GM18505 (cell line): ENCODE measurements at regions not wholly inside any gene's neighbourhood (a gene's known extent, or its start where the extent isn't known, plus 50 kb on each side); places are given as distances from the start of the nearest gene placed in this dataset.

Experiments used
- ATAC-seq: cut with Tn5 transposase; IDR thresholded peaks from one replicate; pipeline ENCODE4 v1.9.1; 2021; ENCODE audit not compliant: unreplicated experiment
- POLR2A ChIP-seq: IDR thresholded peaks from 4 replicates; pipeline ENCODE4 v1.6.1; 2011; ENCODE audit warnings: borderline replicate concordance; ENCODE audit not compliant: insufficient read depth, insufficient read length; ENCODE audit errors: extremely low read depth

DNA sequence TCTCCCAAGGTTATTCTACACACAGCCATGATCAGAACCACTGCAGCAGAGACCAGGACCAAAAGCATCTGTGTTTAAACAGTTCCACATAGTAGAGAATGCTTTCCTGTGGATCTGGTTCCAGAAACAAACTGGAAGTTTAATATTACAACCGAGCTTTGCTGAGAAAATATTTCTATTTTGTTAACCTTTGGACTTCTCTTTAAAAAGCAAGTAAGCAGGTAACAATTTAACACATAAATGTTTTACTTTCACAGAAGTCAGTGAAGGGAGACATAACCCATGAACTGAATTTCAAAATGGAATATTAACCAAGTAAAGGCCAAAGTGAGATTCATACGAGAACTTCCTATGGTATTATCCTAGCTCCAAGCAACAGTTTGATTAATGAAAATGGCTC, 98.6 kb upstream of the PHYHIPL start:
- ATAC-seq: no peak

DNA sequence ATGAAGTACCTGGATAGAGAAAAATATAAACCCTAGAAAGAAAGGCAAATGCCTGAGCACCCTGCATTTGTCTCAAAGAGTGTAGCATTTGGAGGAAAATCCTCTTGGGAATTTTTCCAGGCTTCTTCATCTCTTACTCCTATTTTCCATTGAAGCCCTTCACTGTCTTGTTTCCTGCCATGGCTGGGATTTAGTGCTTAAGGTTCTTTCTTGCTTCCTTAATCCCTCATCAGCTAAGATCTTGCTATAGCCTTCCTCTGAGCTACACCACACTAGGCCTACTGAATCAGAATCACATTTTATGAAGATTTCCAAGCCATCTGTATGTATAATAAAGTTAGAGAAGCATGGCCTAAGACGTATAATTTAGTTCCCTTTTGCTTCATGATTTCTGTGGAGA, 97.5 kb upstream of the PHYHIPL start:
- no peak for ATAC-seq
- no peak for TF ChIP-seq POLR2A

More for the DNA sequence above, 98.6 kb upstream of the PHYHIPL start:
- no peak for TF ChIP-seq POLR2A

DNA sequence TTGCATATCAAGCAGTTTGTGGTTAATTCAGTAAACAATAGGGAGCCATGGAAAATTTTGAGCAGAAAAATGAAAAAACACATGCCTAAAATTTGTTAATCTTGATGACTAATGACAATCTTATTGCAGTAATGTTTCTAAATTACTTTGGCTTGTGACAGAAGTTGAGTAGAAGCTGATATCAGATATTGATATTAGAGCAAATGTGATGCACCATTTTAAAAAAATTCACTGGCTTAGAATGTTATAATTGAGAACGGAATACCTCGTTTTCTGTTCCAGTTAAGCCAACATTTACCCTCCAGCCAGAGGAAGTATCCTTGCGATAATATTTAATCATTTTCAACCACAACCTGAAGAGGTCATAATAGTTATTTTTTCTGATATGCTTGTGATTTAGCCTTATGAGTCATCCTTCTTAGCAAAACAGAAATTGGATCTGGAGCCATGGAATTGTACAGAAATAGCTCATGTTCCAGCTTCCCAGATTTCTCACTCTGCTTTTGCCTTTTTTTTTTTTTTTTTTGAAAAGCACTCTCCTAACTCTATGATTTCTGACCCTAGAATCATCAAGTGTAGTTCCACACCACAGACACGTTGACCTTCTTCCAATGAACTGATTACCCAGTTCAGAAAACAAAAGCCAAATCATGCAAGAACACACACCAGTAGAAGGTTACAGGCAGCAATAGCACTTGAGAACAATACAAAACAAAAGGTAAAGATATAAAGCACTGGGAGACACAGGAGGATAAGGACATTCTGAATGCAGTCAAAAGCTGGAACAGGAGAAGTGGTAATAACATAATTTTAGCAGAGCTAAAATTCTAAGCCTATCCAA, 96.8 kb upstream of the PHYHIPL start:
- no peak for TF ChIP-seq POLR2A
- ATAC-seq: no peak

DNA sequence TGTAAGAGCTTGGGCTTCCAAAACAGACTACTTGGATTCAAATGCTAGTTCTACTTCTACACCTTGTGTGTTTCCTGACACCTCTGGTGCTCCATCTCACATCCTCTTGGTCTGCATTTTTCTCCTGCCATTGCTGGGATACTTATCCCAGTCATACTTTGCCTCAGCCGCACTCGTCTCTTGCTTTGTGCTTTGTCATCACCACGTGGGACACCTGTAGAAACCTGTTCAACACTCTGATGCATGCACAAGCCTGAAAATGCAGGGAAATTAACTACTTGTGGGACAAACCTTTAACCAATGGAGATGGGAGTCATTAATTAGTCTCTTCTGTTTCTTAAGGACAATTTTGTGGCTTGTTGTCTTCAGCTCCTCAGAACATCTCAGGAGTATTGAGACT, 94.2 kb upstream of the PHYHIPL start:
- TF ChIP-seq POLR2A: no peak
- ATAC-seq: no peak

DNA sequence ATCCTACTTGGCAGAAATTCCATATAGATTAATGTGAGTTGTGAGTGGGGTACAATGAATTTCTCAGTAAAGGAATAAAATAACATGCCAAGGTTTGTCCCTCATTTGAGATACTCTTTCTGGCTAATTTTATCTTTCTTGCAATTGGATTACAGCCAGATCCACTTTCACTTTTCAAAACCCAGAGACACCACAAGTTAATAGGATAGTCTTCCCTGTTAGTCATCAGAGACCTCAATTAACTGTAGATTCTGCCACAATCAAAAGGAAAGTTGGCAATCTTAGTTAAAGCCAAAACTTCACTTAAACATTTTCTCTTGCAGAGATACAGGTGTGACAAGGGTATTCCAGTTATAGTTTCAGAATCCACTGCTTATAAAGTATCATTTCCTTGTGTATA, 91.4 kb upstream of the PHYHIPL start:
- ATAC-seq: no peak
- TF ChIP-seq POLR2A: no peak

DNA sequence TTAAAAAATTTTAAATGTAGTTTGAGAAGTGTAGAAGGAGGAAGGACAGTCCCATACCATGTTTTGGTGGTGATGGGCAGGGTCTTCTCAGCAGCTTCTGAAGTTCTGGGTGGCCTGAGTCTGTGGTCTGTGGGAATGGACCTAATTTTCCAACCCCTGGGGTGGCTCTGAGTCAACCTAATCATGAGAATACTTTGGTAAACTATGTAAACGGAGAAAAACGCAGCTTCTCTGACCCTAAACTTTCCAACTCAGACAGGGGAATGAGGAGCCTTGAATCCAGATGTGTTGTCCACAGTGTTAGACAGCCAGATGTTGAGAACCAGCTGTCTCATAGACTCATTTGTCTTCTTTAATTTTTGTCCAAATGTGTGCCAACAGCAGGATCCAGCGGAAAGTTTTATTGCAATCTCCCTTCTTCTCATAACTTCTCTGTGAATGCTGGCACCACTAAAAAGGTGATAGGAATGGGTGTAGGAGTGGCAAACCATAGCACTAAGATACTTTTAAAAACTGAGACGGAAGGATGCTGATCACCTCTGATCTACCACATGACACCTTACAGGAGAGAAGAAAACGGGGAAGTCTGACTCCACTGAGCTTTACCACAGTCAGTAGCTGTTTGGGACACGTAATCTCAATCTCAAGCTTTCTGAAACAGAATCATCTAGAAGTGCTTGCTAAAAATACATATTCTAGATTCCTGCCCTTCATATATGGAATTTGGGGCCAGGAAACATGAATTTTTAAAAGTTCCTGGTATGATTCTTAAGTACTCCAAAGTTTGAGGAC, 90.5 kb upstream of the PHYHIPL start:
- no peak for ATAC-seq
- TF ChIP-seq POLR2A: no peak

DNA sequence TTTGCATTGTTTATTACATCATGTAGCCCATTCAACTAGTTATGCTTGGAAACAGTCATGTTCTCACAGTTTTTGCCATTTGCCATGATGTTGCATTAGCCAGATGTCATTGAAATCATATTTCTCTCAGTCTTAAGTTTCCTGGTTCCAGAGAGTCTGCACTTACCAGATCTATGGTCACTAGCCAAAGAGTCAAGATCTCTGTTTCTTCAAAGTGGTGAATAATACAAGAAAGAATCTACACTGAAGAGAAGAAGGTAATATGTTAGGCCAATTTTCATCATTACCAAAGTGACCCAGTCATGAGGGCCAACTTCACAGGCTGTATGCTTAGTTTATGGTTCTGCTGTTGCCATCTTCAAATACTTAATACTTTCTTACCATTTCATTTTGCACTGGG, 89.0 kb upstream of the PHYHIPL start:
- no peak for ATAC-seq
- TF ChIP-seq POLR2A: no peak

DNA sequence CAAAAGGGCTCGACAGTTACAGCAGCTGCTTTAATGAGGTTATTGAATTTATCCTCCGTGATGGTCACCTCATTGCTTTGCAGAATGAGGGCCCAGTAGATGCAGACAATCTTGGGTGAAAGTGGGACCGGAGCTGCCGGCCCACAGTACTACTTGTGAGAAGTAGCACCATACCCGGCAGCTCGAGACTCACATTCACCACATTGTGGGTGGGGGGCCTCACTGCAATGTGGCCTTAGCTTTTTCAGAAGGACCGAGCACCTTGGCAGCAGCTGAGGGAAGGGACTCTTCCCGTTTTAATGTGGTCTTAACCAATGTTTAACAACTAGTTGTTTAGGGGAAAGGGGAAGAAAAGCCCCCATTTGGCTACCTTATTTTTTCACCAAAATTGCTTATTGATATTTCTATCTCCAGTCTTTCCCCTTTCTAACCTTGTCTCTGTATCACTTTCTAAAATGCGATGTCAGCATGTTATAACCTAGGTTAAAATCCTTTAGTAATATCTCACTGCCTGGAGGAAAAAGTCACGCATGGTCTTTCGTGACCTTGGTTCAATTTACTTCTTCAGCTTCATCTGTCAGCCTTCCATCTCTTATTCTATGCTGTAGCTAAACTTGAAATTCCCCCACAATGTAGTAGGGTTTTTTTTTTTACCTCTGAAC, 87.4 kb upstream of the PHYHIPL start:
- no peak for TF ChIP-seq POLR2A
- no peak for ATAC-seq

DNA sequence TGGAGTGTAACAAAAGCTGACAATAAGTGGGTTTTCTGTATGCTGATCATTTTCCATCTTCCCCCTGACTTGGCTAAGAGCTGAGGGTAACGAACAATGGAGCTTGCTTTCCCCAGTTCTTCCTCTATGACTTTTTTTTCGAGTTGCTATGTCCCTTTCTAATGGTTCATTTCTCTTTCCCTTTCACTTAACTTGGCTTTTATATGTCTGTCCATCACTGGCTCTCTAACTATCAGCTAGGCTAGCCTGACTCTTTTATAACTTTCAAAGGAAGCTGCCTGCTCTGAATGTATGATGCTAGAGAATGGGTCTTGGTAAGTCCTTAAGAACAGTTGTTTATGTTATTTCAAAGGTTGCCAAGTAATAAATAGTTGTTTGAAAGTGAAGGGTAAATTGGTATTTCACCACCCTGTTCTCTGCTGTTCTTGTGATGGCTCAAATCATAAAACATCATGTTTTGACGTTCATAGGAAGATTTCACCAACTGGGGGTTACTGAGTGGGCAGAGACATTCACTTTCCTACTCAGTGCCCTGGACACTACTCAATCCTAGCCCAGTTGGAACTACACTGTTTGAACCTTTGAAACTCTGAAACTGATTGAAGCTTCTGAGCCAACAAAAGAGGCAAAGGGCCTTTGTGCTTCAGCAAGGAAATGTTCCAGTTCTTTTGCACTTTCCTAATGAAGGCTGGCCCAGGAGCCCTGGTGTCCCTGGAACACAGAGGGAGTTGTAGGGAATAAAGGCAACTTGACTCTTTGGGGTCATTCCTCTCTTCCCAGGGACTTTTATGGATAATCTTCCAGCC, 85.4 kb upstream of the PHYHIPL start:
- TF ChIP-seq POLR2A: no peak
- ATAC-seq: no peak

DNA sequence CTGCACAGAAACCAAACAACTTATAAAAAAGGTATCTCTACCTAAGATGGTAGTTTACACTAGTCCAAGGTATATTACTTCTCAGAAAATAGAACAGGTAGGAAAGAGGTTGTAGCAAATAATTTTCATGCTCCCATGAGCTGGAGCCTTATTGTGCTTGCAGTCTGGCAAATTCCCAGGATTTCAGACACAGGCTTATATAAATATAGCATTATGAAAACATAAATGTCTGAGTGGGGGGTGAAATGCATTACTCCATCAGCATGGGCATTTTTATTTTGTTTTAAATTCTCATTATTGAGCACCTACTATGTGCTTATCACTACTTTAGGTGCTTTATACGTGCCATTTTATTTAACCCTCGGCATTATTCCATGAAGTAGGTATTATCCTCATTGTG, 83.0 kb upstream of the PHYHIPL start:
- no peak for ATAC-seq
- no peak for TF ChIP-seq POLR2A

DNA sequence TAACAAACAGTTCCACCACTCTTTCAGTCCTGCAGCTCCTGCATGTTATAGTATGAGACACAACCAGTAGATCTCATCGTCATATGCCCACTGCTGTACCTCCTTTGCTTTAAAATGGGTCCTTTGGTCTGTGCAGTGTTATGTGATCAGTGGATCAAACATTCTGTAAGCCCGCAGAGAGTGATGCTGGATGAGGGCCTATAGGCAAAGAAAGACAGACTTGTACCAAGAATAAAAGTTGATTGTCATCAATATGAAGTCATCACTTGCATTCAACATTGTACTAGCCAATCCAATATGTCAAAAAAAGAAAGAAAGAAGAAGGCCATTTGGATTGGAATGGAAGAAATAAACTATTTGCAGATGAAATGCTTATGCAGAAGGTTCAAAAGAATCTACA, 79.8 kb upstream of the PHYHIPL start:
- no peak for TF ChIP-seq POLR2A
- no peak for ATAC-seq

DNA sequence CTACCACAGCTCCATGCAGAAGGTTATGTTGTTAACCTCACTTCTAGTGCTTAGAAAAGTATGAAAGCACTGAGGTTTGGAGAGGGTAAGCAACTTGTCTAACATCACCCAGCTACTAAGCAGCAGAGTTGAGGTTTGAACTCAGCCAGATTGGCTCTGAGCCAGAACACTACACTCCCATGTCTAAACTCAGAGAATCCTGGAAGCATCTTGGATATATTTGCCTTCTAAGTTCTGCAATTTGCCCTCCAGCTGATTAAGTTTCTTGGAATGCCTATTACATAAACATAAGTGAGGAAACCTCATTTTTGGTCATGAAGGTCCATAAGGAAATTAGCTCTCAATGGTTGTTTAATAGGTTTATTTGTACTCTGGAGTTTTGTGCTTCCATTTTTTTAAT, 78.1 kb upstream of the PHYHIPL start:
- ATAC-seq: no peak
- TF ChIP-seq POLR2A: no peak
